Dermis microvascular lymphatic vessel endothelial cell (primary cell): ENCODE measurements at regions not wholly inside any gene's neighbourhood (a gene's known extent, or its start where the extent isn't known, plus 50 kb on each side); places are given as distances from the start of the nearest gene placed in this dataset.

Experiments
- DNase-seq, 2 donors: peaks; one replicate each; pipeline versions ENCODE4 v3.0.0 to v3.0.0-alpha.2; 2010; ENCODE audit warnings: low read depth in 2 of 2

- DNase-seq: no peak
Observed at GRCh38 chr15:93649691-93650235, 560.8 kb upstream of the RGMA start.

- DNase-seq: no peak
Observed at GRCh38 chr15:93646193-93646592, 557.2 kb upstream of the RGMA start.

DNA sequence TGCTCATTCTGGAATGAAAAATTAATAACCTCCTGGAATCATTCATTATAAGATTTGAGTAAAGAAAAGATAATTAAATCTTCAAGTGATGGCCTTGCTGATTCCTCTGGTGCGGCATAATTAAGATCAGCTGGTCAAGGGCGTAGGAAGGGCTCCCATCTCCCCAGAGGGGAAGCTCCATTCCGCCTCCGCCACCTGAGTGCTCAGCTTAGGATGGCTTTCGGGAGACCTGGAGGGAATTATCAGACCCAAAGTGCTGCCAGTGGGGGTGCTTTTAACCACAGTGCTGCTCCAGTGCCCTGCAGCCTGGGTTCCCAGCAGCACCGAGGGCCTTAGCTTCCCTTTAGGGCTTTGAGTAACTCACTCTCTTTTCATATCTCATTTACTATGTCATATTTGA, 556.6 kb upstream of the RGMA start:
- no peak for DNase-seq

- no peak for DNase-seq
Observed at GRCh38 chr15:93644595-93644994, 555.6 kb upstream of the RGMA start.

GRCh38 chr15:93640411-93640962, 551.5 kb upstream of the RGMA start:
- no peak for DNase-seq

- no peak for DNase-seq
Observed at GRCh38 chr15:93631958-93632618, 543.1 kb upstream of the RGMA start.

GRCh38 chr15:93619597-93619996, 530.6 kb upstream of the RGMA start:
- DNase-seq: no peak

GRCh38 chr15:93617443-93617842, 528.4 kb upstream of the RGMA start:
- no peak for DNase-seq

- no peak for DNase-seq
Observed at GRCh38 chr15:93614386-93615104, 525.5 kb upstream of the RGMA start.

DNA sequence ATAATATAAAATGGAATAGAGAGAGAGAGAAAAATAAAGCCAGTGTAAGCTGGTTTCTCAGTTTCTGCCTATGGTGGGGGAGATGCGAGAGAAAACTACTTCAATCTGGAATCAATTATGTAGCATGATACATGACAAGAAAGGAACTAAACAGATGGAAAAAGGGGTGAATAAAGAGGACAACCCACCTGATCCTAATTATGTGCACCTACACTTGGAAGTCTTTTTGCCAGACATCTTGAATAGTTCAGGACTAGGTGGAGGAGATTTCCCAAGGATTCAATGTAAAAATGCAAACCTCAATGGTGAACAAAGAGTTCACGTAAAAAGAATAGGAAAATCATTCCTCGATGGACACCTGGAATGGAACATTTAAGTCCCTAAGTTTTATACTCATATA, 524.4 kb upstream of the RGMA start:
- no peak for DNase-seq

DNA sequence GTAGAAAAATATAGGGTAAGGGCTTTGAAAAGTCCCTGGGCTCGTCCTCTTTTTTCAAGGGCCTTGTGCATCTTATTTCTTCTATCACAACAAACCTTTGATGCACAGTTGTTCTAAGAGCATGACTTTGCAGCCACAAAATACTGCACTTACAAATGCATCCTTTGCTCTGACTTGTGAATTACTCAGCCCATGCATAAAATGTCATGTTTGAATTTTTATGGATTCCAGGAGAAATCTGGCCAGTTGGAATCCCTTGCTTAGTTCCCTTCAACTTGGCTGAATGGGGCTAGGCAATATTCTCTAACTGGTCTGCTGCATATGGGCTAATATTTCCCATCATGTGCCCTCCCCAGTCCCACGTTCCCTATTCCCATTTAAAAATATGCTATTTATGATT, 523.9 kb upstream of the RGMA start:
- no peak for DNase-seq

- no peak for DNase-seq
Observed at GRCh38 chr15:93610944-93611343, 521.9 kb upstream of the RGMA start.

DNA sequence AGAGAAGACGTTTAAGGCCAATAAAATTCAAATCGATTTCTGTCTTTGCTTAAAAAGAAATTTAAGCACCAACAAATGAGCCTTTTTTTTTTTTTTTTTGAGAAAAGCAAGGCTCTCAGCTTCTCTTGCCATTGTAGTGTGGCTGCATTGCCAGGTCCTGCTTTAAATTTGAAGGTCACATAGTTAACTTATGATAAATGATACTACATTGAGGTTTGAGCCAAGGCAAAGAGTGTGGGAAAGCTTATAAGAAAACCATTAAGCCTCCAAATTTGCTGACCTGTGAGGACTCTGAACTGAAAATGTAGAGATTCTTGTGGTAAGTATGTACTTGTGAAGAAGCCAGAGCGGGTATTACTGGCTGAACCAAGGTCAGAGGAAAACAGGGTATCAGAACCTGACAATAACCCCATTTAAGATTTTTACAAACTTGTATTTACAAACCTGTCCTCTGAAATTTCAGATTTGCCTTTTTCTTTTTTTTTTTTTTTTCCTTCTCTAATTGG, 519.7 kb upstream of the RGMA start:
- no peak for DNase-seq

GRCh38 chr15:93603550-93603949, 514.5 kb upstream of the RGMA start:
- no peak for DNase-seq

DNA sequence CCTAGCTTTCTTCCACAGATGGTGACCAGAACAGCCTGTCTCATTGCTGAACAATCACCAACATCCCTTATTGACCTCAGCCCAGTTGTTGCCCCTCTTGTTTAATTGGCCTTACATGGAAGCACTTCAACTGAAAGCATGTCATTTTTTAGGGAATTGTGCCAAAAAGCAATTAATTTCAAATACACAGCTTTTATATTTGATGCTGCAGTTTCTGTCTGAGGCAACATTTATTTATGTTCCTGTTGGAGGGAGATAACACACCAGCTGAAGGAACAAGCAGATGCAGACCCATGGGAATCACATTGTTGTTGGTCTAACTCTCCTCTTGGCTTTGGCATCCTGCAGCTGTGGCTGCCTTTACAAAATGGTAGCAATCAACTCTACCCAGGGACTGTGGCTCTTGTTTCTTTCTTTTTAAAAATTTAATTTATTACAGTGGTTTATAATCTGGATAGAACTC, 498.1 kb upstream of the RGMA start:
- DNase-seq: no peak

DNA sequence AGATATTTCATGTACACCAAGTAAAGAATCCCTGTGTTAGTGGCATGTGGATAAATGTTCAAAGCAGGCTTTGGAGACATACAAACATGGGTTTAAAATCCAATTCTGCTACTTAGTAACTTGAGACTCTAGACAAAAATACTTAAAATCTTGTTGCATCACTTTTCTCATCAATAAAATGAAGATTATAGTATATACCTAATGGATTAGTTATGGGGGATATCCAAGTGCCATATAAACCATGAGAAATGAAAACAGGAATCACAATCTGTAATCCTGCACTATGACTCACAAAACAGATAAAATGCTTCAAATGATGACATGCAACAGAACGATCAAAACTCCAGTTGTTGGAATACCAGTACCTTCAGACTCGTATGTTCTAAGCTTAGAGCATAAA, 496.0 kb upstream of the RGMA start:
- no peak for DNase-seq

DNA sequence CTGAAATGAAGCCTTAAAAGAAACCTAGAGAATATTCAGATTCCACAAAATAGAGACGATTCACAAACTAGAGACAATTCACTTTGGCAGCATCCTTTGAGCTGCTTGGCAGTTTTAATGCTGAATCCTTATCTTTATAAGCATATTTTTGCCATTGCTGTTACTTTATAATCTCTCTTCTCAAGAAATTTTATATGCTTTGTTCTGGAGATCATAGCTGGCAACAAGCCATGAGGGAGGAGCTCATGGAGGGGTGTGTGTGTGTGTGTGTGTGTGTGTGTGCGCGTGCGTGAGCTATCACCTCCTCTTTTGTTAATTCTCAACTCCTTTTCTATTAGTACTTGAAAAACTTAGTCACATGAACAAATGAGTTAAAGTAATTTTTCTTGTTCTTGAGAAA, 495.0 kb upstream of the RGMA start:
- DNase-seq: no peak

GRCh38 chr15:93583552-93583951, 494.5 kb upstream of the RGMA start:
- DNase-seq: no peak

DNA sequence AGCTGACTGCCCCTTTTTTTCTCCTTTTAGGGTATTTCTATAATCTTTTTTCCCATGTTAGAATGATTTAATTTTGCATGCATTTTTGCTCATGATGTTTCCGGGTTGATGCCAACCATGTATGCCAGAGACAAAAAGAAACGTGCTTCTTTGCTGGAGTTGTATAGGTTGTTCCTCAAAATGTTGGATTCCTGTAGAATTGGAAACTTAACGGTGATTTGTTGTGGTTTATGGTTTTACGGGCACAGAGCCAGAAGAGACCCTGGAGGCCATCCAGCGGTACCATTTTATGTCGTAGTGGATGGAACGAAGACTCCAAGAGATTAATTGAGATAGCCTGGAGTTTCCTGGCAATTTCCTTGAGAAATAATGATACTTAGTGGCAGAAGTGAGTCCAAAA, 481.5 kb upstream of the RGMA start:
- DNase-seq: no peak

GRCh38 chr15:93566762-93567161, 477.8 kb upstream of the RGMA start:
- no peak for DNase-seq

DNA sequence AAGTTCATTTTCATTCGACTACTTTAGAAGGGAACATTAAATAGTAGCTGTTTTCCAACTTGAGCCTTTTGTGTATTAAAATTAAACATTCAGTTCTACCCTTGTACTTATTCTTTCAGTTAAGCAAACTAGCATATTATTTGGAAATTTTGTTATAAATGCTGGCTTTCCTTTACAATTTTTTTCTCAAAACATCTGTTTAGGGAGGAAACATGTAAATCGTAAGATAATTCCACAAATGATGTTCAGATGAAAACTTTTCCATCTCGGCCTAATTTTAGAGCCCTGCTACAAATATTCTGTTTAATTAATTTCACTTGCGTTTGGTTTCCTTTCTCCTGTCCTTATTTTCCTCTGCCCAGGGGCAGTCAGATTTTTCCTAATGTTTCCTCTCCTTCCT, 476.2 kb upstream of the RGMA start:
- no peak for DNase-seq

DNA sequence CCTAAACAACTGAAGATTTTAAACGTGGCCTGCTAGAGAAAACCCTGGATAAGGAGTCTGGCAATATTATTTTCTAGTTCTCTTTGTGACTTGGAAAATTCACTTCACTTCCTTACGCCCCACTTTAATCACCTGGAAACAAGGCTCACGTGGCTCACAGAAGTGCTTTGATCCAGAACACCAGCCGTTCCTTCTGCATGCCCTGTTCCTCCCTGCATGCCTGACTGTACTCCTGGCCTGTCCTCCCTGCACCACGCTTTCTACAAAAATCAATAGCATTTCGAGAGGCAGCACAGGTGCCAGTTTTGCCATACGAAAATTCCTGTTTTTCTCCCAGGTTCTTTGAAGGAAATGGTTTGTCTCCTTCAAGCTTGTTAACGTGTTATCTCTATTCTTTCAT, 474.2 kb upstream of the RGMA start:
- no peak for DNase-seq
